Omental fat pad (tissue), 3 donors: ENCODE measurements at regions not wholly inside any gene's neighbourhood (a gene's known extent, or its start where the extent isn't known, plus 50 kb on each side); places are given as distances from the start of the nearest gene placed in this dataset.

ENCODE experiments used
- ATAC-seq: fragments of 150-250 bp; one replicate; pipeline ENCODE4 v1.9.1; 2016; ENCODE audit warnings: mild to moderate bottlenecking, moderate library complexity; ENCODE audit not compliant: low FRiP score
- DNase-seq: peaks from one replicate; pipeline ENCODE4 v3.0.0-alpha.2; 2019; ENCODE audit warnings: low spot score
- TF ChIP-seq, protein P1 (sequence below), 3 donors: fragments of 450-650 bp; IDR thresholded peaks; one replicate each; pipeline ENCODE4 v1.5.1; 2016 to 2017; ENCODE audit warnings: antibody characterized with exemption in 3 of 3, mild to moderate bottlenecking in 3 of 3, moderate library complexity in 2 of 3

DNA sequence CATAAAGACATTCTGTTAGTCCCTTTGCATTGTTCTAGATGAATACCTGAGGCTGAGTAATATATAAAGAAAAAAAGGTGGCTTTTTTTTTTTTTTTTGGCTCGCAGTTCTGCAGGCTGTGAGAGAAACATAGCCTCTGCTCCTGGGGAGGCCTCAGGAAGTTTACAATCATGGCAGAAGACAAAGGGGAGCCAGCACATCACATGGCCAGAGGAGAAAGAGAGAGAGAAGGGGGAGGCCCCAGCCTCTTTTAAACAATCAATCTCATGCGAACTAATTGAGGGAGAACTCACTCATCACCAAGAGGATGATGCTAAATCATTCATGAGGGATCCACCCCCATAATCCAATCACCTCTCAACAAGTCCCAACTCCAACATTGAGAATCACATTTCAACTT lies 364.0 kb upstream of the EPHA5 start:
- TF ChIP-seq, protein P1, sequence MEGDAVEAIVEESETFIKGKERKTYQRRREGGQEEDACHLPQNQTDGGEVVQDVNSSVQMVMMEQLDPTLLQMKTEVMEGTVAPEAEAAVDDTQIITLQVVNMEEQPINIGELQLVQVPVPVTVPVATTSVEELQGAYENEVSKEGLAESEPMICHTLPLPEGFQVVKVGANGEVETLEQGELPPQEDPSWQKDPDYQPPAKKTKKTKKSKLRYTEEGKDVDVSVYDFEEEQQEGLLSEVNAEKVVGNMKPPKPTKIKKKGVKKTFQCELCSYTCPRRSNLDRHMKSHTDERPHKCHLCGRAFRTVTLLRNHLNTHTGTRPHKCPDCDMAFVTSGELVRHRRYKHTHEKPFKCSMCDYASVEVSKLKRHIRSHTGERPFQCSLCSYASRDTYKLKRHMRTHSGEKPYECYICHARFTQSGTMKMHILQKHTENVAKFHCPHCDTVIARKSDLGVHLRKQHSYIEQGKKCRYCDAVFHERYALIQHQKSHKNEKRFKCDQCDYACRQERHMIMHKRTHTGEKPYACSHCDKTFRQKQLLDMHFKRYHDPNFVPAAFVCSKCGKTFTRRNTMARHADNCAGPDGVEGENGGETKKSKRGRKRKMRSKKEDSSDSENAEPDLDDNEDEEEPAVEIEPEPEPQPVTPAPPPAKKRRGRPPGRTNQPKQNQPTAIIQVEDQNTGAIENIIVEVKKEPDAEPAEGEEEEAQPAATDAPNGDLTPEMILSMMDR (IDR thresholded peaks at IDR 0.05) = no peak
- no peak for DNase-seq
- no peak for ATAC-seq

DNA sequence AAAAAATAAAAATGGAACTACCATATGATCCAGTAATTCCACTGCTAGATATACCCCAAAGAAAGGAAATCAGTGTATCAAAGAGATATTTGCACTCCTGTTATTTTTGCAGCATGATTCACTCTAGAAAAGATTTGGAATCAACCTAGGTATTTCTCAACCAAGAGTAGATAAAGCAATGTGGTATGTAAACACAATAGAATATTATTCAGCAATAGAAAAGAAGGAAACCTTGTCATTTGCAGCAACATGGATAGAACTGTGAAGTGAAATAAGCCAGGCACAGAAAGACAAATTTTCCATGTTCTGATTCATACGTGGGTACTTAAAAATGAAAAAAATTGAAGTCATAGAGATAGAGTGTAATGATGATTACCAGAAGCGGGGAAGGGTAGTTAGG lies 362.3 kb upstream of the EPHA5 start:
- TF ChIP-seq, protein P1 (IDR thresholded peaks at IDR 0.05) = no peak
- ATAC-seq (no peak), DNase-seq (no peak)

GRCh38 chr4:66028668-66029067 lies 358.4 kb upstream of the EPHA5 start:
- TF ChIP-seq, protein P1 (IDR thresholded peaks at IDR 0.05) = no peak

DNA sequence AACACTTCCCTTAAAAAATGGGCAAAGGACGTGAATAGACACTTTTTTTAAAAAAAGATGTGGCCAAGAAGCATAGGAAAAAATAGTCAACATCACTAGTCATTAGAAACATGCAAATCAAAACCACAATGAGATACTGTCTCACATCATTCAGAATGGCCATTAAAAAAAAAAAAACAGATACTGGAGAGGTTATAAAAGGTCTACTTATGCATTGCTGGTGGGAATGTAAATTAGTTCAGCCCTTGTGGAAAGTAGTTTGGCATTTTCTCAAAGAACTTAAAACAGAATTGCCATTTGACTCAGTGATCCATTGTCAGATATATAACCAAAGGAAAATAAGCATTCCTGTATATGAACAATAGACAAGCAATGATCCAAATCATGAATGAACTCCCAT lies 352.8 kb upstream of the EPHA5 start:
- ATAC-seq (no peak), DNase-seq (no peak)
- TF ChIP-seq, protein P1 (IDR thresholded peaks at IDR 0.05) = no peak

More at GRCh38 chr4:66028668-66029067, 358.4 kb upstream of the EPHA5 start:
- DNase-seq (no peak), ATAC-seq (no peak)

DNA sequence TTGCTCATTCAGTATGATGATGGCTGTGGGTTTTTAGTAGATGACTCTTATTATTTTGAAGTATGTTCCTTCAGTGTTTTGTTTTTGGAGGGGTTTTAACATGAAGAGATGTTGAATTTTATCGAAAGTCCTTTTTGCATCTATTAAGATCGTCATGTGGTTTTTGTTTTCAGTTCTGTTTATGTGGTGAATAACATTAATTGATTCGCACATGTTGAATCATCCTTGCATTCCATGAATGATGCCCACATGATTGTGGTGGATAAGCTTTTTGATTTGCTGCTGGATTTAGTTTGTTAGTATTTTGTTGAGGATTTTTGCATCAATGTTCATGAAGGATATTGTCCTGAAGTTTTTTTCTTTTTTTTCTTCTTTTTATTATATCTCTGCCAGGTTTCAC lies 347.4 kb upstream of the EPHA5 start:
- ATAC-seq (no peak), DNase-seq (no peak)
- TF ChIP-seq, protein P1 (IDR thresholded peaks at IDR 0.05) = no peak

GRCh38 chr4:66016240-66016639 lies 346.0 kb upstream of the EPHA5 start:
- ATAC-seq (no peak), DNase-seq (no peak)
- TF ChIP-seq, protein P1 (IDR thresholded peaks at IDR 0.05) = no peak

- TF ChIP-seq, protein P1 (IDR thresholded peaks at IDR 0.05) = no peak
- ATAC-seq (no peak), DNase-seq (no peak)
These were observed 344.0 kb upstream of the EPHA5 start for GRCh38 chr4:66014146-66014765.
